Suprapubic skin (tissue), 4 donors: ENCODE measurements at regions not wholly inside any gene's neighbourhood (a gene's known extent, or its start where the extent isn't known, plus 50 kb on each side); places are given as distances from the start of the nearest gene placed in this dataset.

Experiments used
- CTCF ChIP-seq, 2 donors: fragments of 200-600 bp in 1 of 2; fragments of 450-650 bp in 1 of 2; sonication (generic) in 1 of 2; IDR thresholded peaks; one replicate each; pipeline ENCODE4 v1.5.1; 2016 to 2019; ENCODE audit warnings: antibody characterized with exemption in 2 of 2, mild to moderate bottlenecking in 1 of 2, moderate library complexity in 1 of 2
- POLR2A ChIP-seq, 2 donors: fragments of 450-650 bp; IDR thresholded peaks; one replicate each; pipeline ENCODE4 v1.6.1; 2017; ENCODE audit warnings: antibody characterized with exemption in 2 of 2, mild to moderate bottlenecking in 2 of 2, moderate library complexity in 2 of 2
- POLR2AphosphoS5 ChIP-seq, 3 donors: sonication (generic); formaldehyde crosslinking; IDR thresholded peaks; one replicate each; pipeline ENCODE4 v1.6.1; 2017; ENCODE audit warnings: antibody characterized with exemption in 3 of 3

- TF ChIP-seq POLR2AphosphoS5 (IDR thresholded peaks at IDR 0.05) = no peak
- TF ChIP-seq CTCF (IDR thresholded peaks at IDR 0.05) = no peak
- no peak for TF ChIP-seq POLR2A (IDR thresholded peaks at IDR 0.05)
These were observed 727.2 kb upstream of the RBFOX1 start for GRCh38 chr16:6605490-6605889.
